ENCODE measurements at regions not wholly inside any gene's neighbourhood (a gene's known extent, or its start where the extent isn't known, plus 50 kb on each side); places are given as distances from the start of the nearest gene placed in this dataset.

GRCh38 chr5:4924577-4924976 lies 215.6 kb upstream of the ADAMTS16 start:
- no peaks in the 10 kb centered on the region for H3K4me1 ChIP-seq (ENCODE audit: control insufficient read depth in 2 of 2, insufficient read depth in 2 of 2, low read length in 2 of 2)
- no peaks in the 10 kb centered on the region for H3K9me3 ChIP-seq (ENCODE audit: control insufficient read depth in 2 of 2, low read length in 2 of 2)
- no peaks in the 10 kb centered on the region for H3K36me3 ChIP-seq (ENCODE audit: control insufficient read depth in 2 of 2, insufficient read depth in 2 of 2, low read length in 2 of 2)
- H3K27ac ChIP-seq (ENCODE audit: low read depth in 2 of 2, low read length in 2 of 2) = no peak overlapping the region
- no peaks in the 10 kb centered on the region for H3K27me3 ChIP-seq (ENCODE audit: control insufficient read depth in 2 of 2, insufficient read depth in 2 of 2, low read length in 2 of 2)
- no peak overlapping the region for H3K4me3 ChIP-seq (ENCODE audit: low read length in 2 of 2)
- H3K9ac ChIP-seq (ENCODE audit: low read depth in 1 of 2, low read length in 2 of 2) = no peak overlapping the region

- Histone ChIP-seq H3K27me3 (ENCODE audit: control insufficient read depth in 2 of 2, insufficient read depth in 2 of 2, low read length in 2 of 2) (no peaks in the 10 kb centered on the region), H3K4me1 (ENCODE audit: control insufficient read depth in 2 of 2, insufficient read depth in 2 of 2, low read length in 2 of 2) (no peaks in the 10 kb centered on the region), H3K9me3 (ENCODE audit: control insufficient read depth in 2 of 2, low read length in 2 of 2) (no peaks in the 10 kb centered on the region)
These were observed 213.0 kb upstream of the ADAMTS16 start for GRCh38 chr5:4927097-4927496.

DNA sequence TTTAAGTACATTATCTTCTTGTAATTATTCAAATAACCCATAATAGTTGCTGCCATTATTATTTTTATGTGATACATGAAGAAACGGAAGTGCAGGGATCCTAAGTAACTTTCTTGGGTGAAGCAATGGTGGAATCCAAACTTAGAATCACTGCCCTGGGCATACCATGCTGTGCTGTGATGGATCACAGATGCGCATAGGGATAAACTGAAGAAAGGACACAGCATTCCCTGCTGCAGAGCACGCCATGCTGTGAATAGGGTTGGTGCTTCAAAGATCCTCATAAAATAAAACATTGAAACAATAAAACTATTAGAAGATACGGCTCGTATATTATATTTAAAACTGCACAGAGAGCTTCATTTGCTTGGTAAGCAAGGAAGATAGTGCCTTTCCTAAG lies 211.7 kb upstream of the ADAMTS16 start:
- Histone ChIP-seq H3K4me3 (ENCODE audit: low read length in 2 of 2) (no peak overlapping the region), H3K4me1 (ENCODE audit: control insufficient read depth in 2 of 2, insufficient read depth in 2 of 2, low read length in 2 of 2) (no peaks in the 10 kb centered on the region), H3K9me3 (ENCODE audit: control insufficient read depth in 2 of 2, low read length in 2 of 2) (no peaks in the 10 kb centered on the region)

More at GRCh38 chr5:4927097-4927496, 213.0 kb upstream of the ADAMTS16 start:
- Histone ChIP-seq H3K36me3 (ENCODE audit: control insufficient read depth in 2 of 2, insufficient read depth in 2 of 2, low read length in 2 of 2) (no peaks in the 10 kb centered on the region), H3K9ac (ENCODE audit: low read depth in 1 of 2, low read length in 2 of 2) (no peak overlapping the region), H3K4me3 (ENCODE audit: low read length in 2 of 2) (no peak overlapping the region), H3K27ac (ENCODE audit: low read depth in 2 of 2, low read length in 2 of 2) (no peak overlapping the region)

GRCh38 chr5:4929092-4929655 lies 211.0 kb upstream of the ADAMTS16 start:
- Histone ChIP-seq H3K4me3 (ENCODE audit: low read length in 2 of 2) (no peak overlapping the region), H3K9me3 (ENCODE audit: control insufficient read depth in 2 of 2, low read length in 2 of 2) (no peaks in the 10 kb centered on the region), H3K36me3 (ENCODE audit: control insufficient read depth in 2 of 2, insufficient read depth in 2 of 2, low read length in 2 of 2) (no peaks in the 10 kb centered on the region), H3K27ac (ENCODE audit: low read depth in 2 of 2, low read length in 2 of 2) (no peak overlapping the region), H3K27me3 (ENCODE audit: control insufficient read depth in 2 of 2, insufficient read depth in 2 of 2, low read length in 2 of 2) (no peaks in the 10 kb centered on the region), H3K9ac (ENCODE audit: low read depth in 1 of 2, low read length in 2 of 2) (no peak overlapping the region), H3K4me1 (ENCODE audit: control insufficient read depth in 2 of 2, insufficient read depth in 2 of 2, low read length in 2 of 2) (no peaks in the 10 kb centered on the region)

More for the DNA sequence above, 211.7 kb upstream of the ADAMTS16 start:
- Histone ChIP-seq H3K27me3 (ENCODE audit: control insufficient read depth in 2 of 2, insufficient read depth in 2 of 2, low read length in 2 of 2) (no peaks in the 10 kb centered on the region), H3K36me3 (ENCODE audit: control insufficient read depth in 2 of 2, insufficient read depth in 2 of 2, low read length in 2 of 2) (no peaks in the 10 kb centered on the region), H3K9ac (ENCODE audit: low read depth in 1 of 2, low read length in 2 of 2) (no peak overlapping the region), H3K27ac (ENCODE audit: low read depth in 2 of 2, low read length in 2 of 2) (no peak overlapping the region)

DNA sequence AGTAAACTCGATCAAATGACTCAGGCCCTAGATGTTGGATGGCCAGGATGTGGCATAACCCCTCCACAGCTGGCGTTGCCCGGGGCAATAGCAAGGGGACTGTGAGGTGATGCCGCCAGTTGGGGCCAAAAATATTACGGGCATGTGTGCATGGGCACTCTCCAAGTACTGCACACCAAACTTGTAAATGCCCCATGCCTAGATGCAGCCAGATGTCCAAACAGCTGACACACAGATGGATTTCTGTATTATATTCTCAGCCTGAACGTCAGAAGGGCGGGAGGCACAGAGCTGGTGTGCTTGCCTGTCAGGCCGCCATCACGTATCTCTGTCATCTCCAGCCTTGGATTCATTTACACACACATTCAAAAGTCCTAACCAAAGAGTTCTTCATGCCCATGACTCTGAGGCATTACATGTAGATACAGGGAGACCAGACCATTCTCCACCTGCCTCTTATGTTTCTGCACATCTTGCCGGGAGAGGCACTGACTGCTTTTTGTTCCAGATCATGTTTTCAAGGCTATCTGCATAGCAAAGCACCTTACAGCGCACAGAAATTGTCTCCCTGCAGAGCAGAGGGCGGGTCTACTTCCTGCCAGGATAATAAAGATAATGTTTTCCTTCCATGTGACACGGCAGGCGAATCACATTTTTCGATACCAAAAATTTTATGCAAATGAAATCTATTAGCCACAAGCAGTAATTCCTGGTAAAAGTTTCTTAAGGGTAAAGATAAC lies 200.9 kb upstream of the ADAMTS16 start:
- Histone ChIP-seq H3K9me3 (ENCODE audit: control insufficient read depth in 2 of 2, low read length in 2 of 2) (no peaks in the 10 kb centered on the region), H3K9ac (ENCODE audit: low read depth in 1 of 2, low read length in 2 of 2) (no peak overlapping the region), H3K4me3 (ENCODE audit: low read length in 2 of 2) (no peak overlapping the region), H3K36me3 (ENCODE audit: control insufficient read depth in 2 of 2, insufficient read depth in 2 of 2, low read length in 2 of 2) (no peaks in the 10 kb centered on the region), H3K27me3 (ENCODE audit: control insufficient read depth in 2 of 2, insufficient read depth in 2 of 2, low read length in 2 of 2) (no peaks in the 10 kb centered on the region), H3K4me1 (ENCODE audit: control insufficient read depth in 2 of 2, insufficient read depth in 2 of 2, low read length in 2 of 2) (no peaks in the 10 kb centered on the region), H3K27ac (ENCODE audit: low read depth in 2 of 2, low read length in 2 of 2) (no peak overlapping the region)

DNA sequence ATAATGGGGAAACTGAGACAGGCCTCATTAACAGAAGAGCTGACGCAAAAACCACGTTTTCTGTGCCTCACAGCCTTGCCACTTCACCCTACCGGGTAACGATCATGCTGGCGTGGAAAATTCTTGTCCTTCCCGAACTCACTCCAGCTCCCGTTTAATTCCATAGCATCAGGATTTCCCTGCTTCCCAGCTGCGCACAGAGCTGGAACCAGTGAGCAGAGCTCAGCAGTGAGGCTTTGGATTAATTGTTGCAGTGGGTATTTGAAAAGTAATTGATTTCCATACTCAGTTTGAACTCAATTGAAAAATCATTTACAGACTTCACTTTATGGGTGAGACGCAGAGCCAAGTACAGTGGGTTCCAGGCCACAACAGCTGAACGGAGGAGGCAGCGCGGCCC lies 199.0 kb upstream of the ADAMTS16 start:
- H3K4me3 ChIP-seq (ENCODE audit: low read length in 2 of 2) = no peak overlapping the region
- H3K9ac ChIP-seq (ENCODE audit: low read depth in 1 of 2, low read length in 2 of 2) = no peak overlapping the region
- no peaks in the 10 kb centered on the region for H3K4me1 ChIP-seq (ENCODE audit: control insufficient read depth in 2 of 2, insufficient read depth in 2 of 2, low read length in 2 of 2)
- H3K27me3 ChIP-seq (ENCODE audit: control insufficient read depth in 2 of 2, insufficient read depth in 2 of 2, low read length in 2 of 2) = no peaks in the 10 kb centered on the region
- H3K9me3 ChIP-seq (ENCODE audit: control insufficient read depth in 2 of 2, low read length in 2 of 2) = no peaks in the 10 kb centered on the region
- no peak overlapping the region for H3K27ac ChIP-seq (ENCODE audit: low read depth in 2 of 2, low read length in 2 of 2)
- H3K36me3 ChIP-seq (ENCODE audit: control insufficient read depth in 2 of 2, insufficient read depth in 2 of 2, low read length in 2 of 2) = no peaks in the 10 kb centered on the region

GRCh38 chr5:4941957-4942830 lies 197.9 kb upstream of the ADAMTS16 start:
- H3K4me1 ChIP-seq (ENCODE audit: control insufficient read depth in 2 of 2, insufficient read depth in 2 of 2, low read length in 2 of 2) = no peaks in the 10 kb centered on the region
- H3K4me3 ChIP-seq (ENCODE audit: low read length in 2 of 2) = no peak overlapping the region
- no peaks in the 10 kb centered on the region for H3K27me3 ChIP-seq (ENCODE audit: control insufficient read depth in 2 of 2, insufficient read depth in 2 of 2, low read length in 2 of 2)
- H3K27ac ChIP-seq (ENCODE audit: low read depth in 2 of 2, low read length in 2 of 2) = no peak overlapping the region
- H3K9ac ChIP-seq (ENCODE audit: low read depth in 1 of 2, low read length in 2 of 2) = no peak overlapping the region
- H3K9me3 ChIP-seq (ENCODE audit: control insufficient read depth in 2 of 2, low read length in 2 of 2) = no peaks in the 10 kb centered on the region
- no peaks in the 10 kb centered on the region for H3K36me3 ChIP-seq (ENCODE audit: control insufficient read depth in 2 of 2, insufficient read depth in 2 of 2, low read length in 2 of 2)

GRCh38 chr5:4942831-4943178 lies 197.3 kb upstream of the ADAMTS16 start:
- Histone ChIP-seq H3K4me1 (ENCODE audit: control insufficient read depth in 2 of 2, insufficient read depth in 2 of 2, low read length in 2 of 2) (no peaks in the 10 kb centered on the region), H3K27me3 (ENCODE audit: control insufficient read depth in 2 of 2, insufficient read depth in 2 of 2, low read length in 2 of 2) (no peaks in the 10 kb centered on the region), H3K9ac (ENCODE audit: low read depth in 1 of 2, low read length in 2 of 2) (no peak overlapping the region), H3K9me3 (ENCODE audit: control insufficient read depth in 2 of 2, low read length in 2 of 2) (no peaks in the 10 kb centered on the region), H3K27ac (ENCODE audit: low read depth in 2 of 2, low read length in 2 of 2) (no peak overlapping the region), H3K4me3 (ENCODE audit: low read length in 2 of 2) (no peak overlapping the region), H3K36me3 (ENCODE audit: control insufficient read depth in 2 of 2, insufficient read depth in 2 of 2, low read length in 2 of 2) (no peaks in the 10 kb centered on the region)

DNA sequence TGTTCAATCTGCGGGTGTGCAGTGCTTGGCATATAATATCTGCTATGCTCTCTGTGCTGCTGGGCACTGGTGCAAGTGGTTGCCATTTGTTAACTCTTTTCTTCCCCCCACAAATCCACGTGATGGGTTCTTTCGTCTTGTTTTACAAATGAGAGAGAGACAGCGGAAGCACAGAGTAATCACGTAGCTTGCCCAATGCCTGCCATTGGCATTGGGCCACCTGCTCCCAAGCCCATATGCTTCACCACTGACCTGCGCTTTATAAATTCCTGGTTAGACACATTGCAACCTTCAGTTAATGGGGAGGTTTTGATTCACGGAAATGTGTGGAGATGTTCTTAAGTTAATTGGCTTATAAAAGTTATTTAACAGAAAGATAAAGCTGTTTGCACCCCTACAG lies 194.8 kb upstream of the ADAMTS16 start:
- Histone ChIP-seq H3K9me3 (ENCODE audit: control insufficient read depth in 2 of 2, low read length in 2 of 2) (no peaks in the 10 kb centered on the region), H3K4me3 (ENCODE audit: low read length in 2 of 2) (no peak overlapping the region), H3K36me3 (ENCODE audit: control insufficient read depth in 2 of 2, insufficient read depth in 2 of 2, low read length in 2 of 2) (no peaks in the 10 kb centered on the region), H3K9ac (ENCODE audit: low read depth in 1 of 2, low read length in 2 of 2) (no peak overlapping the region), H3K27me3 (ENCODE audit: control insufficient read depth in 2 of 2, insufficient read depth in 2 of 2, low read length in 2 of 2) (no peaks in the 10 kb centered on the region), H3K27ac (ENCODE audit: low read depth in 2 of 2, low read length in 2 of 2) (no peak overlapping the region), H3K4me1 (ENCODE audit: control insufficient read depth in 2 of 2, insufficient read depth in 2 of 2, low read length in 2 of 2) (no peaks in the 10 kb centered on the region)

DNA sequence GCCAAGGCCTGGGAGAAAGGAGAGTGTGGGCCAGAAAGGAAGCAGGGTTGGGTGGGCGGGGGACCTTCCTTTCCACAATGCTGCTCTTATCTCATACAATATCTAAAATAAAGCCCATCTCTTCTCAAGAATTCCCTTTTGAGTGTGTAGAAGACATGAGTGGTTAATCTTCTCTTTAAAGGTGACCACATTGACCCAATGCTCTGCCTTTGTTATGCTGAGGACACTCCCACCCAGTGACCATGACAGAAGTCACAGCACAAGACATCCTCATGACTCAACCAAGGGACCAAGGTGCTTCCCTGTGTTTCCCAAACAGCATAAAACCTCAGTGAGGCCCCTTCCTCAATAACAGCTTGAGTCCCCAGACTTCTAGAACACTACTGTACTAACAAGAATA lies 193.0 kb upstream of the ADAMTS16 start:
- no peak overlapping the region for H3K27ac ChIP-seq (ENCODE audit: low read depth in 2 of 2, low read length in 2 of 2)
- no peaks in the 10 kb centered on the region for H3K27me3 ChIP-seq (ENCODE audit: control insufficient read depth in 2 of 2, insufficient read depth in 2 of 2, low read length in 2 of 2)
- H3K36me3 ChIP-seq (ENCODE audit: control insufficient read depth in 2 of 2, insufficient read depth in 2 of 2, low read length in 2 of 2) = no peaks in the 10 kb centered on the region
- no peak overlapping the region for H3K4me3 ChIP-seq (ENCODE audit: low read length in 2 of 2)
- H3K4me1 ChIP-seq (ENCODE audit: control insufficient read depth in 2 of 2, insufficient read depth in 2 of 2, low read length in 2 of 2) = no peaks in the 10 kb centered on the region
- no peak overlapping the region for H3K9ac ChIP-seq (ENCODE audit: low read depth in 1 of 2, low read length in 2 of 2)
- H3K9me3 ChIP-seq (ENCODE audit: control insufficient read depth in 2 of 2, low read length in 2 of 2) = no peaks in the 10 kb centered on the region
